ENCODE measurements at regions not wholly inside any gene's neighbourhood (a gene's known extent, or its start where the extent isn't known, plus 50 kb on each side); places are given as distances from the start of the nearest gene placed in this dataset.

- DNase-seq, result no peak
These were observed 116.4 kb downstream of the GDAP2 start for GRCh38 chr1:117812869-117813511.

All from central memory CD4-positive, alpha-beta T cell (primary cell).